ENCODE measurements at regions not wholly inside any gene's neighbourhood (a gene's known extent, or its start where the extent isn't known, plus 50 kb on each side); places are given as distances from the start of the nearest gene placed in this dataset.

- Histone ChIP-seq H4K20me1 (replicated peaks; ENCODE audit: insufficient read depth) (no peaks in the 10 kb centered on the region), H3K36me3 (ENCODE audit: insufficient read depth) (no peaks in the 10 kb centered on the region), H3K4me2 (no peak overlapping the region), H3K9me2 (ENCODE audit: insufficient read depth) (0 out of 2 replicates have a peak, but pooled peaks cover under 1% of the 10 kb centered on the region), H3K4me1 (ENCODE audit: insufficient read depth) (no peaks in the 10 kb centered on the region), H3K27me3 (ENCODE audit: insufficient read depth) (no peaks in the 10 kb centered on the region), H2AFZ (peak overlapping the region; percentile 93), H3K4me3 (no peak overlapping the region), H3K27ac (ENCODE audit: low read depth) (no peak overlapping the region), H3K79me2 (replicated peaks; ENCODE audit: insufficient read depth) (no peaks in the 10 kb centered on the region), H3F3A (replicated peaks; ENCODE audit: low read depth) (no peaks in the 10 kb centered on the region)
- H3K9me3 Mint-ChIP-seq: no peaks in the 10 kb centered on the region
- H3K27ac Mint-ChIP-seq: peak overlapping the region; percentile 32; the same call in 1 of the 2 replicates
- no peaks in the 10 kb centered on the region for H3K27me3 Mint-ChIP-seq (ENCODE audit: insufficient read depth, low read depth, poor library complexity)
- DNase-seq (ENCODE audit: low spot score) (peak; percentile 5), ATAC-seq (no peak)
- H3K36me3 Mint-ChIP-seq (ENCODE audit: low read depth): no peaks in the 10 kb centered on the region; the same call in 2 of the 3 replicates
- no peak overlapping the region for H3K4me3 Mint-ChIP-seq
- peaks cover 4% of the 10 kb centered on the region; the same call in 2 of the 3 replicates for H3K4me1 Mint-ChIP-seq
- TF ChIP-seq ETS1 (IDR thresholded peaks at IDR 0.05) (no peak), CTCF (conservative IDR thresholded peaks at IDR 0.05; ENCODE audit: low read depth in 2 of 2) (no peak), POLR2AphosphoS5 (IDR thresholded peaks at IDR 0.05; ENCODE audit: low read depth) (no peak), NANOG (IDR thresholded peaks at IDR 0.05; ENCODE audit: borderline replicate concordance) (no peak), EZH2 (IDR thresholded peaks at IDR 0.05; ENCODE audit: low read depth, unreplicated experiment) (no peak), ZNF331 (CRISPR knock-in tag; IDR thresholded peaks at IDR 0.05; ENCODE audit: low read depth) (no peak), JUNB (IDR thresholded peaks at IDR 0.05; ENCODE audit: unreplicated experiment) (no peak), STAT1 (IDR thresholded peaks at IDR 0.05; ENCODE audit: unreplicated experiment) (no peak), ZNF114 (CRISPR knock-in tag; IDR thresholded peaks at IDR 0.05) (no peak), CREB1 (CRISPR knock-in tag; IDR thresholded peaks at IDR 0.05; ENCODE audit: low read depth) (no peak), EZH2phosphoT487 (IDR thresholded peaks at IDR 0.05; ENCODE audit: unreplicated experiment) (no peak)
- TF ChIP-seq, protein P1, sequence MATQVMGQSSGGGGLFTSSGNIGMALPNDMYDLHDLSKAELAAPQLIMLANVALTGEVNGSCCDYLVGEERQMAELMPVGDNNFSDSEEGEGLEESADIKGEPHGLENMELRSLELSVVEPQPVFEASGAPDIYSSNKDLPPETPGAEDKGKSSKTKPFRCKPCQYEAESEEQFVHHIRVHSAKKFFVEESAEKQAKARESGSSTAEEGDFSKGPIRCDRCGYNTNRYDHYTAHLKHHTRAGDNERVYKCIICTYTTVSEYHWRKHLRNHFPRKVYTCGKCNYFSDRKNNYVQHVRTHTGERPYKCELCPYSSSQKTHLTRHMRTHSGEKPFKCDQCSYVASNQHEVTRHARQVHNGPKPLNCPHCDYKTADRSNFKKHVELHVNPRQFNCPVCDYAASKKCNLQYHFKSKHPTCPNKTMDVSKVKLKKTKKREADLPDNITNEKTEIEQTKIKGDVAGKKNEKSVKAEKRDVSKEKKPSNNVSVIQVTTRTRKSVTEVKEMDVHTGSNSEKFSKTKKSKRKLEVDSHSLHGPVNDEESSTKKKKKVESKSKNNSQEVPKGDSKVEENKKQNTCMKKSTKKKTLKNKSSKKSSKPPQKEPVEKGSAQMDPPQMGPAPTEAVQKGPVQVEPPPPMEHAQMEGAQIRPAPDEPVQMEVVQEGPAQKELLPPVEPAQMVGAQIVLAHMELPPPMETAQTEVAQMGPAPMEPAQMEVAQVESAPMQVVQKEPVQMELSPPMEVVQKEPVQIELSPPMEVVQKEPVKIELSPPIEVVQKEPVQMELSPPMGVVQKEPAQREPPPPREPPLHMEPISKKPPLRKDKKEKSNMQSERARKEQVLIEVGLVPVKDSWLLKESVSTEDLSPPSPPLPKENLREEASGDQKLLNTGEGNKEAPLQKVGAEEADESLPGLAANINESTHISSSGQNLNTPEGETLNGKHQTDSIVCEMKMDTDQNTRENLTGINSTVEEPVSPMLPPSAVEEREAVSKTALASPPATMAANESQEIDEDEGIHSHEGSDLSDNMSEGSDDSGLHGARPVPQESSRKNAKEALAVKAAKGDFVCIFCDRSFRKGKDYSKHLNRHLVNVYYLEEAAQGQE (IDR thresholded peaks at IDR 0.05; ENCODE audit: unreplicated experiment): no peak
- TF ChIP-seq, protein P2, sequence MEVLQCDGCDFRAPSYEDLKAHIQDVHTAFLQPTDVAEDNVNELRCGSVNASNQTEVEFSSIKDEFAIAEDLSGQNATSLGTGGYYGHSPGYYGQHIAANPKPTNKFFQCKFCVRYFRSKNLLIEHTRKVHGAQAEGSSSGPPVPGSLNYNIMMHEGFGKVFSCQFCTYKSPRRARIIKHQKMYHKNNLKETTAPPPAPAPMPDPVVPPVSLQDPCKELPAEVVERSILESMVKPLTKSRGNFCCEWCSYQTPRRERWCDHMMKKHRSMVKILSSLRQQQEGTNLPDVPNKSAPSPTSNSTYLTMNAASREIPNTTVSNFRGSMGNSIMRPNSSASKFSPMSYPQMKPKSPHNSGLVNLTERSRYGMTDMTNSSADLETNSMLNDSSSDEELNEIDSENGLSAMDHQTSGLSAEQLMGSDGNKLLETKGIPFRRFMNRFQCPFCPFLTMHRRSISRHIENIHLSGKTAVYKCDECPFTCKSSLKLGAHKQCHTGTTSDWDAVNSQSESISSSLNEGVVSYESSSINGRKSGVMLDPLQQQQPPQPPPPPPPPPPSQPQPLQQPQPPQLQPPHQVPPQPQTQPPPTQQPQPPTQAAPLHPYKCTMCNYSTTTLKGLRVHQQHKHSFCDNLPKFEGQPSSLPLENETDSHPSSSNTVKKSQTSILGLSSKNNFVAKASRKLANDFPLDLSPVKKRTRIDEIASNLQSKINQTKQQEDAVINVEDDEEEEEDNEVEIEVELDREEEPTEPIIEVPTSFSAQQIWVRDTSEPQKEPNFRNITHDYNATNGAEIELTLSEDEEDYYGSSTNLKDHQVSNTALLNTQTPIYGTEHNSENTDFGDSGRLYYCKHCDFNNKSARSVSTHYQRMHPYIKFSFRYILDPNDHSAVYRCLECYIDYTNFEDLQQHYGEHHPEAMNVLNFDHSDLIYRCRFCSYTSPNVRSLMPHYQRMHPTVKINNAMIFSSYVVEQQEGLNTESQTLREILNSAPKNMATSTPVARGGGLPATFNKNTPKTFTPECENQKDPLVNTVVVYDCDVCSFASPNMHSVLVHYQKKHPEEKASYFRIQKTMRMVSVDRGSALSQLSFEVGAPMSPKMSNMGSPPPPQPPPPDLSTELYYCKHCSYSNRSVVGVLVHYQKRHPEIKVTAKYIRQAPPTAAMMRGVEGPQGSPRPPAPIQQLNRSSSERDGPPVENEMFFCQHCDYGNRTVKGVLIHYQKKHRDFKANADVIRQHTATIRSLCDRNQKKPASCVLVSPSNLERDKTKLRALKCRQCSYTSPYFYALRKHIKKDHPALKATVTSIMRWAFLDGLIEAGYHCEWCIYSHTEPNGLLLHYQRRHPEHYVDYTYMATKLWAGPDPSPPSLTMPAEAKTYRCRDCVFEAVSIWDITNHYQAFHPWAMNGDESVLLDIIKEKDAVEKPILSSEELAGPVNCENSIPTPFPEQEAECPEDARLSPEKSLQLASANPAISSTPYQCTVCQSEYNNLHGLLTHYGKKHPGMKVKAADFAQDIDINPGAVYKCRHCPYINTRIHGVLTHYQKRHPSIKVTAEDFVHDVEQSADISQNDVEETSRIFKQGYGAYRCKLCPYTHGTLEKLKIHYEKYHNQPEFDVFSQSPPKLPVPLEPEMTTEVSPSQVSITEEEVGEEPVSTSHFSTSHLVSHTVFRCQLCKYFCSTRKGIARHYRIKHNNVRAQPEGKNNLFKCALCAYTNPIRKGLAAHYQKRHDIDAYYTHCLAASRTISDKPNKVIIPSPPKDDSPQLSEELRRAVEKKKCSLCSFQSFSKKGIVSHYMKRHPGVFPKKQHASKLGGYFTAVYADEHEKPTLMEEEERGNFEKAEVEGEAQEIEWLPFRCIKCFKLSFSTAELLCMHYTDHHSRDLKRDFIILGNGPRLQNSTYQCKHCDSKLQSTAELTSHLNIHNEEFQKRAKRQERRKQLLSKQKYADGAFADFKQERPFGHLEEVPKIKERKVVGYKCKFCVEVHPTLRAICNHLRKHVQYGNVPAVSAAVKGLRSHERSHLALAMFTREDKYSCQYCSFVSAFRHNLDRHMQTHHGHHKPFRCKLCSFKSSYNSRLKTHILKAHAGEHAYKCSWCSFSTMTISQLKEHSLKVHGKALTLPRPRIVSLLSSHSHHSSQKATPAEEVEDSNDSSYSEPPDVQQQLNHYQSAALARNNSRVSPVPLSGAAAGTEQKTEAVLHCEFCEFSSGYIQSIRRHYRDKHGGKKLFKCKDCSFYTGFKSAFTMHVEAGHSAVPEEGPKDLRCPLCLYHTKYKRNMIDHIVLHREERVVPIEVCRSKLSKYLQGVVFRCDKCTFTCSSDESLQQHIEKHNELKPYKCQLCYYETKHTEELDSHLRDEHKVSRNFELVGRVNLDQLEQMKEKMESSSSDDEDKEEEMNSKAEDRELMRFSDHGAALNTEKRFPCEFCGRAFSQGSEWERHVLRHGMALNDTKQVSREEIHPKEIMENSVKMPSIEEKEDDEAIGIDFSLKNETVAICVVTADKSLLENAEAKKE (CRISPR knock-in tag; IDR thresholded peaks at IDR 0.05): no peak
These were observed 153.2 kb upstream of the TAB2 start for GRCh38 chr6:149164199-149164750.
